Activated CD8-positive, alpha-beta T cell treated with anti-CD3 and anti-CD28 coated beads for 36 hours (primary cell): ENCODE measurements at regions not wholly inside any gene's neighbourhood (a gene's known extent, or its start where the extent isn't known, plus 50 kb on each side); places are given as distances from the start of the nearest gene placed in this dataset.

Experiments
- ATAC-seq: fragments of 200-7000 bp; cut with Tn5 transposase; one replicate; pipeline ENCODE4 v1.10.0; 2021; ENCODE audit warnings: mild to moderate bottlenecking, moderate library complexity
- CTCF ChIA-PET: fragments of 350-600 bp; sonication (Branson Sonifier 250); formaldehyde crosslinking; loops from one replicate; lab custom pipeline; 2021; ENCODE audit warnings: antibody characterized with exemption; lab: Charles Lee
- POLR2A ChIA-PET: fragments of 350-600 bp; sonication (Branson Sonifier 250); formaldehyde crosslinking; loops from one replicate; lab custom pipeline; 2021; ENCODE audit warnings: antibody characterized with exemption; lab: Charles Lee
- DNase-seq: peaks from one replicate; pipeline ENCODE4 v3.0.0-alpha.2; 2020
- H3K27ac Mint-ChIP-seq: one replicate; pipeline ENCODE4 v1.8.0; 2021; ENCODE audit warnings: mild to moderate bottlenecking, mixed read lengths
- H3K27me3 Mint-ChIP-seq: one replicate; pipeline ENCODE4 v1.8.0; 2021; ENCODE audit warnings: mixed read lengths
- H3K36me3 Mint-ChIP-seq: one replicate; pipeline ENCODE4 v1.8.0; 2021; ENCODE audit warnings: low read depth, mixed read lengths
- H3K4me1 Mint-ChIP-seq: one replicate; pipeline ENCODE4 v1.8.0; 2021; ENCODE audit warnings: low read depth, mixed read lengths
- H3K4me3 Mint-ChIP-seq: one replicate; pipeline ENCODE4 v1.8.0; 2021; ENCODE audit warnings: mild to moderate bottlenecking, moderate library complexity, mixed read lengths
- H3K9me3 Mint-ChIP-seq: one replicate; pipeline ENCODE4 v1.8.0; 2021; ENCODE audit warnings: mixed read lengths
- CTCF ChIP-seq: fragments of 200-600 bp; IDR thresholded peaks from one replicate; pipeline ENCODE4 v1.8.0; 2022; ENCODE audit warnings: antibody characterized with exemption, mild to moderate bottlenecking
- intact Hi-C: fragments of 100-400 bp; cut with micrococcal nuclease; formaldehyde crosslinking; loops from one replicate; pipeline ENCODE4 v1.10.0; 2022

- intact Hi-C loops = no loop called here
- Mint-ChIP-seq H3K4me1 (no peaks in the 10 kb centered on the region), H3K9me3 (peaks cover 3% of the 10 kb centered on the region), H3K27me3 (peaks cover 10% of the 10 kb centered on the region), H3K27ac (no peak overlapping the region), H3K36me3 (no peaks in the 10 kb centered on the region), H3K4me3 (no peak overlapping the region)
- CTCF ChIA-PET = no interaction called here
- TF ChIP-seq CTCF = no peak
- POLR2A ChIA-PET = no interaction called here
- DNase-seq = no peak
- no peak for ATAC-seq
Measured at GRCh38 chr16:86918637-86919036, 340.3 kb downstream of the FOXL1 start.

GRCh38 chr16:86919078-86919477, 340.7 kb downstream of the FOXL1 start:
- no peak for TF ChIP-seq CTCF
- Mint-ChIP-seq H3K27me3 (peaks cover 14% of the 10 kb centered on the region), H3K27ac (no peak overlapping the region), H3K9me3 (peaks cover 3% of the 10 kb centered on the region), H3K36me3 (no peaks in the 10 kb centered on the region), H3K4me3 (no peak overlapping the region), H3K4me1 (no peaks in the 10 kb centered on the region)
- ChIA-PET POLR2A (no interaction called here), CTCF (no interaction called here)
- DNase-seq (no peak), ATAC-seq (no peak)
- intact Hi-C loops = no loop called here

- no peak for TF ChIP-seq CTCF
- Mint-ChIP-seq H3K27me3 (peaks cover 19% of the 10 kb centered on the region), H3K36me3 (no peaks in the 10 kb centered on the region), H3K4me3 (no peak overlapping the region), H3K27ac (no peak overlapping the region), H3K4me1 (no peaks in the 10 kb centered on the region), H3K9me3 (peaks cover 3% of the 10 kb centered on the region)
- DNase-seq = no peak
- ATAC-seq = no peak
- intact Hi-C loops = loop anchor here (10.0 kb wide), 1 partner anchor 65 kb away; no protein-coding TSS in a partner anchor
- ChIA-PET CTCF (no interaction called here), POLR2A (no interaction called here)
Measured at GRCh38 chr16:86919578-86920305, 341.4 kb downstream of the FOXL1 start.

- CTCF ChIA-PET = no interaction called here
- Mint-ChIP-seq H3K27me3 (peaks cover 31% of the 10 kb centered on the region), H3K4me3 (no peak overlapping the region), H3K27ac (no peak overlapping the region), H3K9me3 (peaks cover 3% of the 10 kb centered on the region), H3K4me1 (no peaks in the 10 kb centered on the region), H3K36me3 (no peaks in the 10 kb centered on the region)
- TF ChIP-seq CTCF = no peak
- intact Hi-C loops = loop anchor here (10.0 kb wide), 1 partner anchor 64 kb away; no protein-coding TSS in a partner anchor
- ATAC-seq (no peak), DNase-seq (no peak)
- POLR2A ChIA-PET = no interaction called here
Measured at GRCh38 chr16:86921289-86921688, 342.9 kb downstream of the FOXL1 start.

- peaks cover 3% of the 10 kb centered on the region for H3K9me3 Mint-ChIP-seq
- ATAC-seq (no peak), DNase-seq (no peak)
- H3K4me1 Mint-ChIP-seq = no peaks in the 10 kb centered on the region
- intact Hi-C loops = loop anchor here (10.0 kb wide), 1 partner anchor 62 kb away; no protein-coding TSS in a partner anchor
- no peaks in the 10 kb centered on the region for H3K36me3 Mint-ChIP-seq
- CTCF ChIA-PET = no interaction called here
- POLR2A ChIA-PET = no interaction called here
- peaks cover 31% of the 10 kb centered on the region for H3K27me3 Mint-ChIP-seq
- no peak overlapping the region for H3K4me3 Mint-ChIP-seq
- no peak for TF ChIP-seq CTCF
- no peak overlapping the region for H3K27ac Mint-ChIP-seq
Measured at GRCh38 chr16:86922311-86922710, 344.0 kb downstream of the FOXL1 start.
